GM12891 (cell line): ENCODE measurements at regions not wholly inside any gene's neighbourhood (a gene's known extent, or its start where the extent isn't known, plus 50 kb on each side); places are given as distances from the start of the nearest gene placed in this dataset.

Experiments
- PAX5 ChIP-seq: IDR thresholded peaks from 2 replicates; pipeline ENCODE4 v1.6.1; 2011; ENCODE audit warnings: low read length, moderate library complexity, mild to moderate bottlenecking; ENCODE audit not compliant: insufficient read depth, severe bottlenecking
- POLR2A ChIP-seq: IDR thresholded peaks from 2 replicates; pipeline ENCODE4 v1.6.1; 2011; ENCODE audit warnings: low read depth, low read length, control low read depth
- POLR2AphosphoS5 ChIP-seq: IDR thresholded peaks from 2 replicates; pipeline ENCODE4 v1.6.1; 2011; ENCODE audit warnings: low read depth, low read length, control low read depth
- POU2F2 ChIP-seq: IDR thresholded peaks from 2 replicates; pipeline ENCODE4 v1.6.1; 2011; ENCODE audit warnings: low read depth, mild to moderate bottlenecking, control low read depth, low read length, moderate library complexity
- SPI1 ChIP-seq: IDR thresholded peaks from 2 replicates; pipeline ENCODE4 v1.6.1; 2011; ENCODE audit warnings: low read depth, low read length, control low read depth
- TAF1 ChIP-seq: IDR thresholded peaks from 2 replicates; pipeline ENCODE4 v1.6.1; 2011; ENCODE audit warnings: low read depth, low read length, control low read depth

- no peak for TF ChIP-seq POLR2A
- no peak for TF ChIP-seq SPI1
- TF ChIP-seq POLR2AphosphoS5 = no peak
- no peak for TF ChIP-seq TAF1
- TF ChIP-seq PAX5 = no peak
- no peak for TF ChIP-seq POU2F2
Observed at GRCh38 chr4:177116161-177116560, 193.5 kb upstream of the NEIL3 start.
